PC-3 (cell line): ENCODE measurements at regions not wholly inside any gene's neighbourhood (a gene's known extent, or its start where the extent isn't known, plus 50 kb on each side); places are given as distances from the start of the nearest gene placed in this dataset.

Experiments
- CTCF ChIP-seq: fragments of 300-600 bp; sonication (generic); conservative IDR thresholded peaks from 2 replicates; pipeline ENCODE4 v1.5.1; 2017; ENCODE audit warnings: antibody characterized with exemption, low read depth, mild to moderate bottlenecking, low read length
- EZH2 ChIP-seq: fragments of 300-600 bp; sonication (generic); IDR thresholded peaks from one replicate; pipeline ENCODE4 v1.6.1; 2017; ENCODE audit warnings: antibody characterized with exemption, mild to moderate bottlenecking, low read length; ENCODE audit not compliant: unreplicated experiment
- EZH2phosphoT487 ChIP-seq: fragments of 300-600 bp; sonication (generic); IDR thresholded peaks from 2 replicates; pipeline ENCODE4 v1.6.1; 2018; ENCODE audit warnings: mild to moderate bottlenecking, antibody characterized with exemption, low read length, borderline replicate concordance

DNA sequence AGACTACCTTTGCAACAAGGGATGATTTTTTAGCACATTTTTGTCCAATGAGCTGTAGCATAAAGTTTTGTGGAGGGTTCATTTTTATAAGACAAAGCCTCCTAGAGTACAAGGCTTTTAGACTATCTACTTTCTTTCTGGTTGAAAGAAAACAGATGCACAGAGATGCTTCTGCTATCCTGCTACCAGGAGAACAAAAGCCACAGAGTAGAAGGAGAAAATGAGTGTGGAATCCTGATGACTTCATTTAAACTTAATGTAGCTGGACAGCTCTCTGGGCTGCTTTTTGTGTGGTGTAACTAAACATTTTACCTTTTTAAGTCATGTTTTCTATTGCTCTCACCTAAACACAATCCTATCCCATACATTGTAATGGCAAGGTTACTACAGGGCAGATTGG lies 1009.4 kb downstream of the TLE1 start:
- TF ChIP-seq CTCF (no peak), EZH2phosphoT487 (no peak), EZH2 (no peak)
